A673 (cell line): ENCODE measurements at regions not wholly inside any gene's neighbourhood (a gene's known extent, or its start where the extent isn't known, plus 50 kb on each side); places are given as distances from the start of the nearest gene placed in this dataset.
"Not testable (repeated sequence)": the region's sequence is repeated elsewhere in the genome, so short reads cannot be mapped to it uniquely, and the experiment has no call there.

ENCODE experiments used
- BruUV-seq: library from RNA; stranded (reverse); fragments of 400-500 nt; replicated peaks from 2 replicates; lab custom pipeline; 2021; lab: Mats Ljungman, UMichigan
- CTCF ChIA-PET: fragments of 300-600 bp; sonication (Branson Sonifier 250); formaldehyde crosslinking; loops from one replicate; lab custom pipeline; 2022; ENCODE audit warnings: antibody characterized with exemption; lab: Charles Lee
- POLR2A ChIA-PET: fragments of 300-600 bp; sonication (Branson Sonifier 250); formaldehyde crosslinking; loops from one replicate; lab custom pipeline; 2022; ENCODE audit warnings: antibody characterized with exemption; ENCODE audit not compliant: low non-redundant PET; lab: Charles Lee
- DNase-seq: peaks from one replicate; pipeline ENCODE4 v3.0.0-alpha.2; 2015; ENCODE audit warnings: low spot score
- H3K27ac ChIP-seq: fragments of 200-600 bp; sonication (generic); 2 replicates; pipeline ENCODE4 v1.5.1; 2016; ENCODE audit warnings: mixed run types, low read depth, mild to moderate bottlenecking, mixed read lengths, antibody characterized with exemption, low read length; ENCODE audit not compliant: poor library complexity, severe bottlenecking
- H3K27me3 ChIP-seq: fragments of 200-600 bp; sonication (generic); replicated peaks from 2 replicates; pipeline ENCODE4 v1.6.1; 2017; ENCODE audit warnings: mixed run types, low read depth, mild to moderate bottlenecking, mixed read lengths, antibody characterized with exemption, low read length; ENCODE audit not compliant: insufficient read depth, poor library complexity
- H3K36me3 ChIP-seq: fragments of 200-600 bp; sonication (generic); 2 replicates; pipeline ENCODE4 v1.6.1; 2016; ENCODE audit warnings: mixed run types, mild to moderate bottlenecking, mixed read lengths, antibody characterized with exemption, low read length; ENCODE audit not compliant: insufficient read depth, poor library complexity, severe bottlenecking
- H3K4me1 ChIP-seq: fragments of 200-600 bp; sonication (generic); 2 replicates; pipeline ENCODE4 v1.6.1; 2017; ENCODE audit warnings: mixed run types, mild to moderate bottlenecking, mixed read lengths, antibody characterized with exemption, low read length; ENCODE audit not compliant: insufficient read depth, poor library complexity, severe bottlenecking
- H3K4me3 ChIP-seq: fragments of 200-600 bp; sonication (generic); 2 replicates; pipeline ENCODE4 v1.5.1; 2016; ENCODE audit warnings: low read depth, mixed run types, mild to moderate bottlenecking, mixed read lengths, low read length; ENCODE audit not compliant: poor library complexity, severe bottlenecking
- H3K9me3 ChIP-seq: fragments of 200-600 bp; sonication (generic); 2 replicates; pipeline ENCODE4 v1.6.1; 2016; ENCODE audit warnings: mixed run types, low read depth, mild to moderate bottlenecking, mixed read lengths, antibody characterized with exemption, low read length; ENCODE audit not compliant: poor library complexity, severe bottlenecking
- CTCF ChIP-seq: fragments of 300-800, 200-600 bp; sonication (generic); conservative IDR thresholded peaks from 2 replicates; pipeline ENCODE4 v1.5.1; 2017; ENCODE audit warnings: low read depth, mild to moderate bottlenecking, antibody characterized with exemption, low read length, moderate library complexity, mixed read lengths
- EZH2 ChIP-seq: fragments of 200-600 bp; sonication (generic); IDR thresholded peaks from 2 replicates; pipeline ENCODE4 v1.6.1; 2017; ENCODE audit warnings: borderline replicate concordance, low read depth, mild to moderate bottlenecking, mixed read lengths, antibody characterized with exemption, low read length; ENCODE audit not compliant: poor library complexity, severe bottlenecking
- intact Hi-C: fragments of 100-400 bp; cut with micrococcal nuclease; formaldehyde crosslinking; loops from one replicate; pipeline ENCODE4 v1.10.0; 2022; ENCODE audit not compliant: unreplicated experiment

GRCh38 chr6:88428068-88428467 lies 261.9 kb upstream of the CNR1 start:
- Histone ChIP-seq H3K9me3 (no peaks in the 10 kb centered on the region), H3K27ac (no peak overlapping the region), H3K36me3 (no peaks in the 10 kb centered on the region), H3K4me3 (no peak overlapping the region), H3K4me1 (no peaks in the 10 kb centered on the region), H3K27me3 (peaks cover 28% of the 10 kb centered on the region)
- TF ChIP-seq EZH2 (no peak), CTCF (no peak)
- BruUV-seq: no TSS peak
- POLR2A ChIA-PET: no interaction called here
- intact Hi-C loops: no loop called here
- CTCF ChIA-PET: no interaction called here
- DNase-seq: no peak

GRCh38 chr6:88426005-88426404 lies 259.9 kb upstream of the CNR1 start:
- no peak overlapping the region for H3K27ac ChIP-seq
- peaks cover 21% of the 10 kb centered on the region for H3K27me3 ChIP-seq
- H3K9me3 ChIP-seq: no peaks in the 10 kb centered on the region
- no peak for TF ChIP-seq EZH2
- TF ChIP-seq CTCF: no peak
- intact Hi-C loops: no loop called here
- H3K4me1 ChIP-seq: no peaks in the 10 kb centered on the region
- CTCF ChIA-PET: no interaction called here
- BruUV-seq: no TSS peak
- DNase-seq: no peak
- POLR2A ChIA-PET: no interaction called here
- H3K4me3 ChIP-seq: no peak overlapping the region
- no peaks in the 10 kb centered on the region for H3K36me3 ChIP-seq

- POLR2A ChIA-PET: no interaction called here
- no peaks in the 10 kb centered on the region for H3K4me1 ChIP-seq
- peak; percentile 1 for DNase-seq
- intact Hi-C loops: no loop called here
- TF ChIP-seq CTCF: peak; percentile 38; the same call in 1 of the 2 replicates
- no peak for TF ChIP-seq EZH2
- H3K9me3 ChIP-seq: no peaks in the 10 kb centered on the region
- H3K27me3 ChIP-seq: peaks cover 6% of the 10 kb centered on the region
- H3K36me3 ChIP-seq: no peaks in the 10 kb centered on the region
- BruUV-seq: no TSS peak
- H3K4me3 ChIP-seq: no peak overlapping the region
- no peak overlapping the region for H3K27ac ChIP-seq
- CTCF ChIA-PET: no interaction called here
Observed at GRCh38 chr6:88422831-88423230, 256.7 kb upstream of the CNR1 start.

DNA sequence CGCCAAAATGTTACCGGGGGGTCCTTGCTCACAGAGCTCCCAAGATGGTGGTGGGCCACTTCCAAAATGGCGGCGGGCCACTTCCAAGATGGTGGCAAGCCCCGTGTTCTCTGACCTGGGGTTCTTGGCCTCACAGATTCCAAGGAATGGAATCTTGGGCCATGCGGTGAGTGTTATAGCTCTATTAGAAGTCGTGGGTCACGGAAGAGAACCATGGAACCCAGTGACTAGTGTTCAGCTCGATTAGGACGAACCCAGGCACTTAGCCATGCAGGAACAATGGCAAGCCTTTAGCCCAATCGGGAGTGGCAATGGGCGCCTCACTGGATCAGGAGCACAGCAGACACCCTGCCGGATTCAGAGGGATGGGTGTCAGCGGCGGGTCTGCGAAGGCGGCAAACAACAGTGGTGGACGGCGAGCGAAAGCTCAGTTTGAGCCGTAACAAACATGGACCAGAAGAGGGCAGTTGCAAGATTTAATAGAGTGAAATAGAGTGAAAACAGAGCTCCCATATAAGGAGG lies 254.9 kb upstream of the CNR1 start:
- H3K4me3 ChIP-seq, POLR2A ChIA-PET, H3K36me3 ChIP-seq, H3K27ac ChIP-seq, intact Hi-C loops, H3K9me3 ChIP-seq, H3K4me1 ChIP-seq, DNase-seq, CTCF ChIA-PET, H3K27me3 ChIP-seq, BruUV-seq: not testable (repeated sequence)

DNA sequence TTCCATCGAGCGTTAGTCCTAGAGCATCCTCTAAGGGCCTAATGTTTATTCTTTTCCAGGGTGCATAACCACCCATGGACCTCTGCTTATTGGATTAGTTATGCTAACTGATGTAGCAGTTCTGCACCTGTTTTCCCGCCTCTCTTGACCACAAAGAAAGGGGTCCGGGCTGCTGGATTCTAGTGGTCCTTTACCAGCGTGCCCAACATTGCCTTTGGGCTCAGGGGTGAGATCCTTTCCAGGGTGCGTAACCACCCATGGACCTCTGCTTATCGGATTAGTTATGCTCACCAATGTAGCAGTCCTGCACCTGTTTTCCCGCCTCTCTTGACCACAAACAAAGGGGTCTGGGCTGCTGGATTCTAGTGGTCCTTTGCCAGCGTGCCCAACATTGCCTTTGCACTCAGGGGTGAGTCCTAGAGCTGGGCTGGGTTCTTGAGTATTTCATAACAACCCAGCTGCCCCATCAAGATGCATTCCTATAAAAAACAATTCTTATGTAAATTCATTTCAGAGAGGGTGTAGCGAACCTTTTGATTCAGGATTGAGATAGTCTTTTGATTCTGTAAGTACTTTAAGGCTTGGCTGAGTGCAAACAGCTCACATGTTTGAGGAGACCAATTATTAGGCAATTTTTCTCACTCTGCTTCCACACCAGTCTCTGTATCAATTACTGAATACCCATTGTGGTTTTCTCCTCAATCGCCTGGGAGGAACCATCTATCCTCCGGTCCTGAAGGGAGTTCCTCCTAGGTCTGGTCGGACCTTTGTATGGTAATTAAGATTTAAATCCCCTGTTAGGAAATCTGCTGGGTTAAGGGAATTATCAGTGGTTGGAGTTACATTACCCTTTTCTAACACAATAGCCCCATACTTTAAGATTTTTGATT lies 253.0 kb upstream of the CNR1 start:
- H3K27ac ChIP-seq, BruUV-seq, H3K27me3 ChIP-seq, H3K4me1 ChIP-seq, H3K36me3 ChIP-seq, H3K4me3 ChIP-seq, CTCF ChIA-PET, POLR2A ChIA-PET, H3K9me3 ChIP-seq, intact Hi-C loops, DNase-seq: not testable (repeated sequence)
